ENCODE measurements at regions not wholly inside any gene's neighbourhood (a gene's known extent, or its start where the extent isn't known, plus 50 kb on each side); places are given as distances from the start of the nearest gene placed in this dataset.
"Not testable (repeated sequence)": the region's sequence is repeated elsewhere in the genome, so short reads cannot be mapped to it uniquely, and the experiment has no call there.

- no peak overlapping the region for H2AFZ ChIP-seq (ENCODE audit: low read length)
- peaks cover 26% of the 10 kb centered on the region for H3K9me3 ChIP-seq (ENCODE audit: low read length)
- H3K4me2 ChIP-seq (ENCODE audit: low read depth, low read length, poor library complexity, severe bottlenecking), result no peak overlapping the region
- no peak for DNase-seq
- H3K27me3 ChIP-seq (ENCODE audit: low read length), result no peaks in the 10 kb centered on the region
- no peaks in the 10 kb centered on the region for H4K20me1 ChIP-seq (ENCODE audit: insufficient read depth, low read depth, low read length)
- H3K27ac ChIP-seq (ENCODE audit: low read length), result no peak overlapping the region
- no peaks in the 10 kb centered on the region; the same call in 1 of the 2 replicates for H3K9me2 ChIP-seq (replicated peaks; ENCODE audit: insufficient read depth, low read length)
- no peaks in the 10 kb centered on the region for H3K79me2 ChIP-seq (ENCODE audit: low read length)
- H3K9ac ChIP-seq (ENCODE audit: low read length), result no peak overlapping the region
- H3K4me1 ChIP-seq (ENCODE audit: low read length), result no peaks in the 10 kb centered on the region
- no peak overlapping the region for H3K4me3 ChIP-seq (ENCODE audit: low read length)
- H3K36me3 ChIP-seq (ENCODE audit: insufficient read depth, low read length), result no peaks in the 10 kb centered on the region
These were observed 1155.4 kb downstream of the STIM2 start for GRCh38 chr4:28015996-28016395.

- H3K79me2 ChIP-seq (ENCODE audit: low read length); H4K20me1 ChIP-seq (ENCODE audit: insufficient read depth, low read depth, low read length); H3K4me3 ChIP-seq (ENCODE audit: low read length); H3K27me3 ChIP-seq (ENCODE audit: low read length); H3K4me2 ChIP-seq (ENCODE audit: low read depth, low read length, poor library complexity, severe bottlenecking); H3K9me2 ChIP-seq (replicated peaks; ENCODE audit: insufficient read depth, low read length); H3K9ac ChIP-seq (ENCODE audit: low read length); H3K36me3 ChIP-seq (ENCODE audit: insufficient read depth, low read length); H2AFZ ChIP-seq (ENCODE audit: low read length); DNase-seq; H3K4me1 ChIP-seq (ENCODE audit: low read length); H3K27ac ChIP-seq (ENCODE audit: low read length): not testable (repeated sequence)
- H3K9me3 ChIP-seq (ENCODE audit: low read length), result peaks cover 29% of the 10 kb centered on the region
These were observed 1177.6 kb downstream of the STIM2 start for GRCh38 chr4:28038253-28038652.

- H3K9me2 ChIP-seq (replicated peaks; ENCODE audit: insufficient read depth, low read length), result no peaks in the 10 kb centered on the region
- H2AFZ ChIP-seq (ENCODE audit: low read length), result no peak overlapping the region
- H4K20me1 ChIP-seq (ENCODE audit: insufficient read depth, low read depth, low read length), result no peaks in the 10 kb centered on the region
- H3K27ac ChIP-seq (ENCODE audit: low read length), result no peak overlapping the region
- H3K9ac ChIP-seq (ENCODE audit: low read length), result no peak overlapping the region
- no peaks in the 10 kb centered on the region for H3K4me1 ChIP-seq (ENCODE audit: low read length)
- no peak overlapping the region for H3K4me2 ChIP-seq (ENCODE audit: low read depth, low read length, poor library complexity, severe bottlenecking)
- H3K9me3 ChIP-seq (ENCODE audit: low read length), result peaks cover 16% of the 10 kb centered on the region
- no peak for DNase-seq
- H3K27me3 ChIP-seq (ENCODE audit: low read length), result no peaks in the 10 kb centered on the region
- no peaks in the 10 kb centered on the region for H3K79me2 ChIP-seq (ENCODE audit: low read length)
- H3K4me3 ChIP-seq (ENCODE audit: low read length), result no peak overlapping the region
- H3K36me3 ChIP-seq (ENCODE audit: insufficient read depth, low read length), result no peaks in the 10 kb centered on the region
These were observed 1201.9 kb downstream of the STIM2 start for GRCh38 chr4:28062562-28062961.

- H3K9me2 ChIP-seq (replicated peaks; ENCODE audit: insufficient read depth, low read length), result no peaks in the 10 kb centered on the region
- H3K79me2 ChIP-seq (ENCODE audit: low read length), result no peaks in the 10 kb centered on the region
- no peak overlapping the region for H3K4me2 ChIP-seq (ENCODE audit: low read depth, low read length, poor library complexity, severe bottlenecking)
- H3K9ac ChIP-seq (ENCODE audit: low read length), result no peak overlapping the region
- H4K20me1 ChIP-seq (ENCODE audit: insufficient read depth, low read depth, low read length), result no peaks in the 10 kb centered on the region
- no peaks in the 10 kb centered on the region for H3K36me3 ChIP-seq (ENCODE audit: insufficient read depth, low read length)
- no peak overlapping the region for H3K4me3 ChIP-seq (ENCODE audit: low read length)
- no peak overlapping the region for H3K27ac ChIP-seq (ENCODE audit: low read length)
- H3K4me1 ChIP-seq (ENCODE audit: low read length), result no peaks in the 10 kb centered on the region
- no peak for DNase-seq
- no peak overlapping the region for H2AFZ ChIP-seq (ENCODE audit: low read length)
- peaks cover 16% of the 10 kb centered on the region for H3K9me3 ChIP-seq (ENCODE audit: low read length)
- no peaks in the 10 kb centered on the region for H3K27me3 ChIP-seq (ENCODE audit: low read length)
These were observed 1213.4 kb downstream of the STIM2 start for GRCh38 chr4:28073860-28074555.

- peaks cover 15% of the 10 kb centered on the region for H3K9me3 ChIP-seq (ENCODE audit: low read length)
- no peak overlapping the region for H2AFZ ChIP-seq (ENCODE audit: low read length)
- no peak overlapping the region for H3K4me3 ChIP-seq (ENCODE audit: low read length)
- H3K4me2 ChIP-seq (ENCODE audit: low read depth, low read length, poor library complexity, severe bottlenecking), result no peak overlapping the region
- H3K36me3 ChIP-seq (ENCODE audit: insufficient read depth, low read length), result no peaks in the 10 kb centered on the region
- no peak overlapping the region for H3K9ac ChIP-seq (ENCODE audit: low read length)
- H3K4me1 ChIP-seq (ENCODE audit: low read length), result no peaks in the 10 kb centered on the region
- no peaks in the 10 kb centered on the region for H4K20me1 ChIP-seq (ENCODE audit: insufficient read depth, low read depth, low read length)
- no peak overlapping the region for H3K27ac ChIP-seq (ENCODE audit: low read length)
- no peak for DNase-seq
- no peaks in the 10 kb centered on the region for H3K79me2 ChIP-seq (ENCODE audit: low read length)
- no peaks in the 10 kb centered on the region for H3K27me3 ChIP-seq (ENCODE audit: low read length)
- no peaks in the 10 kb centered on the region for H3K9me2 ChIP-seq (replicated peaks; ENCODE audit: insufficient read depth, low read length)
These were observed 1214.8 kb downstream of the STIM2 start for GRCh38 chr4:28075401-28075956.

- not testable (repeated sequence) for H3K36me3 ChIP-seq (ENCODE audit: insufficient read depth, low read length); H3K9me2 ChIP-seq (replicated peaks; ENCODE audit: insufficient read depth, low read length); H3K9me3 ChIP-seq (ENCODE audit: low read length); H3K9ac ChIP-seq (ENCODE audit: low read length); H3K27me3 ChIP-seq (ENCODE audit: low read length); H3K79me2 ChIP-seq (ENCODE audit: low read length); H3K4me2 ChIP-seq (ENCODE audit: low read depth, low read length, poor library complexity, severe bottlenecking); H4K20me1 ChIP-seq (ENCODE audit: insufficient read depth, low read depth, low read length); H2AFZ ChIP-seq (ENCODE audit: low read length); H3K4me1 ChIP-seq (ENCODE audit: low read length); H3K27ac ChIP-seq (ENCODE audit: low read length); DNase-seq; H3K4me3 ChIP-seq (ENCODE audit: low read length)
These were observed 1216.6 kb downstream of the STIM2 start for GRCh38 chr4:28077203-28077602.

- Histone ChIP-seq H4K20me1 (ENCODE audit: insufficient read depth, low read depth, low read length) (no peaks in the 10 kb centered on the region), H2AFZ (ENCODE audit: low read length) (no peak overlapping the region), H3K36me3 (ENCODE audit: insufficient read depth, low read length) (no peaks in the 10 kb centered on the region), H3K27me3 (ENCODE audit: low read length) (no peaks in the 10 kb centered on the region), H3K4me3 (ENCODE audit: low read length) (no peak overlapping the region), H3K9me2 (replicated peaks; ENCODE audit: insufficient read depth, low read length) (no peaks in the 10 kb centered on the region), H3K4me2 (ENCODE audit: low read depth, low read length, poor library complexity, severe bottlenecking) (no peak overlapping the region), H3K79me2 (ENCODE audit: low read length) (no peaks in the 10 kb centered on the region), H3K27ac (ENCODE audit: low read length) (no peak overlapping the region), H3K9me3 (ENCODE audit: low read length) (peaks cover 18% of the 10 kb centered on the region), H3K9ac (ENCODE audit: low read length) (no peak overlapping the region), H3K4me1 (ENCODE audit: low read length) (no peaks in the 10 kb centered on the region)
- DNase-seq, result no peak
These were observed 1222.2 kb downstream of the STIM2 start for GRCh38 chr4:28082686-28083390.

GRCh38 chr4:28092610-28093009 lies 1232.0 kb downstream of the STIM2 start:
- H3K4me3 ChIP-seq (ENCODE audit: low read length), result no peak overlapping the region
- no peaks in the 10 kb centered on the region for H3K4me1 ChIP-seq (ENCODE audit: low read length)
- H3K36me3 ChIP-seq (ENCODE audit: insufficient read depth, low read length), result no peaks in the 10 kb centered on the region
- DNase-seq, result no peak
- H2AFZ ChIP-seq (ENCODE audit: low read length), result no peak overlapping the region
- H3K79me2 ChIP-seq (ENCODE audit: low read length), result no peaks in the 10 kb centered on the region
- no peaks in the 10 kb centered on the region for H3K9me2 ChIP-seq (replicated peaks; ENCODE audit: insufficient read depth, low read length)
- no peaks in the 10 kb centered on the region for H3K27me3 ChIP-seq (ENCODE audit: low read length)
- peaks cover 11% of the 10 kb centered on the region; the same call in 1 of the 2 replicates for H3K9me3 ChIP-seq (ENCODE audit: low read length)
- no peak overlapping the region for H3K9ac ChIP-seq (ENCODE audit: low read length)
- no peaks in the 10 kb centered on the region for H4K20me1 ChIP-seq (ENCODE audit: insufficient read depth, low read depth, low read length)
- no peak overlapping the region for H3K27ac ChIP-seq (ENCODE audit: low read length)
- H3K4me2 ChIP-seq (ENCODE audit: low read depth, low read length, poor library complexity, severe bottlenecking), result no peak overlapping the region

Data from Karpas-422 (cell line).